Adrenal gland (tissue), 5 donors: ENCODE measurements at regions not wholly inside any gene's neighbourhood (a gene's known extent, or its start where the extent isn't known, plus 50 kb on each side); places are given as distances from the start of the nearest gene placed in this dataset.

Experiments used
- CTCF ChIP-seq, 6 experiments: fragments of 450-650 bp in 4 of 6; fragments of 200-600 bp in 2 of 6; sonication (generic) in 1 of 6; IDR thresholded peaks; 1 replicate in 5 of 6; 2 replicates in 1 of 6; pipeline versions ENCODE4 v1.5.1 to v1.8.0; 2016 to 2021; ENCODE audit warnings: antibody characterized with exemption in 6 of 6, mild to moderate bottlenecking in 2 of 6, moderate library complexity in 1 of 6
- POLR2A ChIP-seq, 2 donors: fragments of 450-650 bp; IDR thresholded peaks; one replicate each; pipeline ENCODE4 v1.6.1; 2017; ENCODE audit warnings: antibody characterized with exemption in 2 of 2, mild to moderate bottlenecking in 2 of 2, moderate library complexity in 1 of 2
- donor health status: DM: no; HTN: no; CAD: no.

GRCh38 chr5:99314721-99315120, 385.9 kb upstream of the CHD1 start:
- TF ChIP-seq POLR2A (IDR thresholded peaks at IDR 0.05) (no peak), CTCF (IDR thresholded peaks at IDR 0.05) (no peak)
